ENCODE measurements at regions not wholly inside any gene's neighbourhood (a gene's known extent, or its start where the extent isn't known, plus 50 kb on each side); places are given as distances from the start of the nearest gene placed in this dataset.

DNA sequence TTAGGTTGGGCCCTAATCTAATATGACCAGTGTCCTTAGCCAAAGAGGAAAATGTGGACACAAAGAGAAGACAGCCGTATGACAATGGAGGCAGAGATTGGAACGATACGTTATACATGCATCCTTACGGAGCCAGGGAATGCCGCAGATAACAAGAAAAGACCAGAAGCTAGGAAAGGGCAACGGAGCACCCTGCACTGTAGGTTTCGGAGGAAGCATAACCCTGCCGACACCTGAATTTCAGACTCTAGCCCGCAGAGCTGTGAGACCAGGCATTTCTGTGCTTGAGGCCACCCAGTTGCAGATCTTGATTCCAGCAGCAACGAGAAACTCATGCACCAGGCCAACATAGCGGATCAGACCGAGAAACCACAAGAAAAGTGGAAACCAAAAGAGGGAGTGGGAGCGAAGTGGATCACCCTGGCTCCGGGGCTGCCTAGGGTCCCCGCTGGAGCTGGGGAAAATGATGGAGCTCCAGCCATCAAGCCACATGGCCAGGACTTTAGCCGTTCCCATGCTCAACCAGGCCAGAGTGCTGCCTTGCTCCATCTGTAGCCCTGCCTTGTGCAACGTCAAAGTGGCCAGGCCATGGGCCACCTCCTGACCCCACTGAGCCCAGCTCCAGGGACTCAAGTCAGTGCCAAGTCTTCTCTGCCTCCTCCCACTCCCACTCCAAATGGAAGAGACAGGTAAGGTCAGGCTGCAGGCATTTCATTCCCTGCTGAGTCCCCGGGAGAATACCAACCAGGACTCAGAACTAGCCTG lies 51.7 kb upstream of the RPL38 start:
- no peak for FAIRE-seq

DNA sequence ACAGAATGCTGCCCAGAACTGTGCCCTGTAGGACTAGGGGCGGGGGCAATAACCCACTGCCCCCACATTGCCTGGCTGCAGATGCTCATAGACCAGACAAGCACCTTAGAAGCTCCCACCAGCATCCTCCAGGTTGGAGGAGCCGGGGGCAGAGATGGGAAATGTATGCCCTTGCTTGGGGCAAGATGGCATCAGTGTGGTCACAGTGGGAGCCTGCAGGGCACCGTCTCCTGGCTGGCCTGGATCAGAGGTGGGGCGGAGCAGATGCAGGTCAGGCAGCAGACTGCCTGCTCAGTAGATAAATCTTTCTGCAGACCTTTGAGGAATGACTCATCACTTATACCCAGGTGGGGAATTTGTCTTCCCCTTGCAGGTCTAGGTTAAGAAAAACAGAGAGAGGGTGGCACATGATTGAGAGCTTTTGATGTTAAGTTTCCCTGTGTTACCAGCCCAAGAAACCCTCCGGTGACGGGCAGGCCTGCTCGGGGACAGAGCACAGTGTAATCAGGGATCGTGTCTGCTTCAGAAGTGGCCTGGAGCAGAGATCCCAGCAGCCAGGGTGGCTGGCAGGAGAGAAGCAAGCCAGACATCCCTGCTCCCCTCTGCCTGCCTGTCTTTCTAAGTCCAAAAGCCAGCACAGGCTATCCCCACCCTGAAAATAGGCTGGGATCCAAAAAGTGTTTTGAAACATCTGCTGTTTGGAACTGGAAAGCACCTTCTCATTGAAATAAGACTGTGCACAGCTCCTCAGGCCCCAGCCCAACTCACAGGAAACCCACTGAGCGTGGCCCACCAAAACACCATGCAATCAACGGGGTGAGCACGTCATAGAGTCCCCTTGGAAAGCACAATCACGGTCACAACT lies 50.7 kb upstream of the RPL38 start:
- no peak for FAIRE-seq

DNA sequence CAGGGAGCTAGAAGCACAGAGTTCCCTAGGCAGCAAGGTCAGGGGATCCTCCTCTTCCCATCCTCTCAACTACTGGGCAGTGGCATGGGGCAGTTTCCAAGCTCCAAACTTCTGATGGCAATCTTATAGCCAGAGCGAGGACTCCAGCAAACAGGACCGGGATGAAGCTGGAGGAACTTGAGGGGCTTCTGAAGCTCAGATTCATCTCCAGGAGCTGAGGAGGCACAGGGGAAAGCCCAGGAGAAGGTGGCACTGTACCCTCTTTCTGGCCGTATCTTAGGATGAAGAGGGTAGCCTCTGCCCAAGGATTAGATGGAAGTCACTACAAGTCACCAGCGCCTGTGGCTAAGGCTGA lies 50.0 kb upstream of the RPL38 start:
- no peak for FAIRE-seq

All from islet of Langerhans (tissue), 1 donor.